ENCODE measurements at regions not wholly inside any gene's neighbourhood (a gene's known extent, or its start where the extent isn't known, plus 50 kb on each side); places are given as distances from the start of the nearest gene placed in this dataset.

DNA sequence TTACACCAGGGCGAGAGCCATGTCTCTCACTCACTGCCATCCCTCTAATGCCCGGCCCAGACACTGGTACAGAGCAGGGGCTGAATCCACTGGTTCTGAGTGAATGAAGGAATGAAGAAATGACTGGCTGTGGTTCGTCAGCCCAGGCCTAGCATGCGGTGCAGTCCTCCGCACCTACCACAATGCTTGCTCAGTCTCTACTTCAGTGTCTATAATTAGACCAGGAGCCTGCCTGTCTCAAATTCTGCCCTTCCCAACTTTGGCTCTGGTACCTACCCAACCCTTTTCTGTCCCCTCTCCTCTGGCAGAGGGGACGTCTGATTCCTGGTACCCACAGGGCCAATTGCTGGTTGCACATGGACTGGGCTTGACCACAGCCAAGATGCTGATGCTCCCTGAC is 118.2 kb upstream of the GRIK3 start:
- Histone ChIP-seq H3K9me3 (ENCODE audit: control insufficient read depth, insufficient read depth, low read depth, low read length) (no peaks in the 10 kb centered on the region), H3K27me3 (ENCODE audit: control insufficient read depth, insufficient read depth, low read length) (0 out of 2 replicates have a peak, but pooled peaks cover 2% of the 10 kb centered on the region), H3K4me1 (ENCODE audit: control insufficient read depth, insufficient read depth, low read length) (no peaks in the 10 kb centered on the region), H3K4me3 (ENCODE audit: low read depth in 2 of 2, low read length in 2 of 2) (no peak overlapping the region), H3K36me3 (ENCODE audit: control insufficient read depth, insufficient read depth, low read length) (no peaks in the 10 kb centered on the region), H3K27ac (ENCODE audit: low read length) (no peak overlapping the region)
- POLR2A ChIA-PET = no interaction called here
- in situ Hi-C loops (cut with HindIII; ENCODE audit: low pct_unique_long_range_greater_than_20kb, low sequenced_read_pairs) = no loop called here
- no peak for DNase-seq (ENCODE audit: low read depth, low spot score)
- intact Hi-C loops (cut with micrococcal nuclease; ENCODE audit: unreplicated experiment) = no loop called here
- ATAC-seq = no peak
- CTCF ChIA-PET = no interaction called here
- TF ChIP-seq SIN3A (IDR thresholded peaks at IDR 0.05; ENCODE audit: borderline replicate concordance, insufficient read depth, low read depth, low read length) = no peak
- TF ChIP-seq, protein P1, sequence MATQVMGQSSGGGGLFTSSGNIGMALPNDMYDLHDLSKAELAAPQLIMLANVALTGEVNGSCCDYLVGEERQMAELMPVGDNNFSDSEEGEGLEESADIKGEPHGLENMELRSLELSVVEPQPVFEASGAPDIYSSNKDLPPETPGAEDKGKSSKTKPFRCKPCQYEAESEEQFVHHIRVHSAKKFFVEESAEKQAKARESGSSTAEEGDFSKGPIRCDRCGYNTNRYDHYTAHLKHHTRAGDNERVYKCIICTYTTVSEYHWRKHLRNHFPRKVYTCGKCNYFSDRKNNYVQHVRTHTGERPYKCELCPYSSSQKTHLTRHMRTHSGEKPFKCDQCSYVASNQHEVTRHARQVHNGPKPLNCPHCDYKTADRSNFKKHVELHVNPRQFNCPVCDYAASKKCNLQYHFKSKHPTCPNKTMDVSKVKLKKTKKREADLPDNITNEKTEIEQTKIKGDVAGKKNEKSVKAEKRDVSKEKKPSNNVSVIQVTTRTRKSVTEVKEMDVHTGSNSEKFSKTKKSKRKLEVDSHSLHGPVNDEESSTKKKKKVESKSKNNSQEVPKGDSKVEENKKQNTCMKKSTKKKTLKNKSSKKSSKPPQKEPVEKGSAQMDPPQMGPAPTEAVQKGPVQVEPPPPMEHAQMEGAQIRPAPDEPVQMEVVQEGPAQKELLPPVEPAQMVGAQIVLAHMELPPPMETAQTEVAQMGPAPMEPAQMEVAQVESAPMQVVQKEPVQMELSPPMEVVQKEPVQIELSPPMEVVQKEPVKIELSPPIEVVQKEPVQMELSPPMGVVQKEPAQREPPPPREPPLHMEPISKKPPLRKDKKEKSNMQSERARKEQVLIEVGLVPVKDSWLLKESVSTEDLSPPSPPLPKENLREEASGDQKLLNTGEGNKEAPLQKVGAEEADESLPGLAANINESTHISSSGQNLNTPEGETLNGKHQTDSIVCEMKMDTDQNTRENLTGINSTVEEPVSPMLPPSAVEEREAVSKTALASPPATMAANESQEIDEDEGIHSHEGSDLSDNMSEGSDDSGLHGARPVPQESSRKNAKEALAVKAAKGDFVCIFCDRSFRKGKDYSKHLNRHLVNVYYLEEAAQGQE (IDR thresholded peaks at IDR 0.05; ENCODE audit: insufficient read depth in 1 of 2, low read depth in 2 of 2, low read length in 1 of 2) = no peak
- no peak for TF ChIP-seq POLR2AphosphoS5 (IDR thresholded peaks at IDR 0.05; ENCODE audit: low read depth, low read length)
- TF ChIP-seq, protein P2, sequence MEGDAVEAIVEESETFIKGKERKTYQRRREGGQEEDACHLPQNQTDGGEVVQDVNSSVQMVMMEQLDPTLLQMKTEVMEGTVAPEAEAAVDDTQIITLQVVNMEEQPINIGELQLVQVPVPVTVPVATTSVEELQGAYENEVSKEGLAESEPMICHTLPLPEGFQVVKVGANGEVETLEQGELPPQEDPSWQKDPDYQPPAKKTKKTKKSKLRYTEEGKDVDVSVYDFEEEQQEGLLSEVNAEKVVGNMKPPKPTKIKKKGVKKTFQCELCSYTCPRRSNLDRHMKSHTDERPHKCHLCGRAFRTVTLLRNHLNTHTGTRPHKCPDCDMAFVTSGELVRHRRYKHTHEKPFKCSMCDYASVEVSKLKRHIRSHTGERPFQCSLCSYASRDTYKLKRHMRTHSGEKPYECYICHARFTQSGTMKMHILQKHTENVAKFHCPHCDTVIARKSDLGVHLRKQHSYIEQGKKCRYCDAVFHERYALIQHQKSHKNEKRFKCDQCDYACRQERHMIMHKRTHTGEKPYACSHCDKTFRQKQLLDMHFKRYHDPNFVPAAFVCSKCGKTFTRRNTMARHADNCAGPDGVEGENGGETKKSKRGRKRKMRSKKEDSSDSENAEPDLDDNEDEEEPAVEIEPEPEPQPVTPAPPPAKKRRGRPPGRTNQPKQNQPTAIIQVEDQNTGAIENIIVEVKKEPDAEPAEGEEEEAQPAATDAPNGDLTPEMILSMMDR (IDR thresholded peaks at IDR 0.05) = no peak
- no TSS peak for BruUV-seq (replicated peaks)

DNA sequence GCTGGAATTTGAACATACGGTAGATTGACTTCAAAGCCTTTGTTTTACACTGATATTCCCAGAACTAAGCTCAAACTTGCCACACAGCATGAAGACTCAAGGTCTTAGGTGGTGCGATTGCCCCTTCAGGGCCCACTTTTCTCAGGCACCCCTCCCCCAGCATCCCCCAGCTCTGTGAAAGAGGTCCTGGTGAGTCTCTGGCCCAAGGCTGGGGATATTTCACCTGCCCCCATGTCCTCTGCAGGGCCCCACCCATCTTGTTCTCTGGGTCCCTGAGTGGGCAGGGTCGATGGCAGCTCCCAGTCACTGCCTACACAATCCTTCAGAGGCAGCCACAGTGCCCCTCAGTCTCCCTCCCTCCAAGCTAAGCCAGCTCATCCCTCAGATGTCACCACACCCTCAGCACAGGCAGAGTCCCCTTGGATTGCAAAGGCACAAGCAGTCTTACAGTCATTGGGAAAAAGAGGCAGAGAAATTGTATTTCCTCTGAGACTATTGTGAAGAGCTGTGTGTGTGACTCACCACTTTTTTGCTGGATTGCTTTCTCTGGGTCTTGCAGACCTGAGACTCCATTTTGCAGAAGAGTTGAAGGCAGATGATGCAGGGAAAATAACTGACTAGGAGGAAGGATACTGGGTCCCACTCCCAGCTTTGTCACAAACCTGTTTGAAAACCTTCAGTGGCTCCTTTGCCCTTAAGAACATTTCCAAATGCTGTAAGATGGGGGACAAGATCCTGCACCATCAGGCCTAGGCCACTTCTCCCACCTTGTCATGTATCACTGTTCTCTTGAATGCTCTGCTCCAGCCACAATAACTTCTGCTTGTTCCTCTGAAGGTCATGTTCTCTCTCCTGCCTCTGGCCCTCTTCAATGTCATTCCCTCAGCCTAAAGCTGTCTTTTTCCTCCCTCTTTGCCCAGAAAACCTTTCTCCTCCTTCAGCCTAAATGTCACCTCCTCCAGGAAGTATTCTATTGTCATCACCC is 119.1 kb upstream of the GRIK3 start:
- Histone ChIP-seq H3K27me3 (ENCODE audit: control insufficient read depth, insufficient read depth, low read length) (0 out of 2 replicates have a peak, but pooled peaks cover 2% of the 10 kb centered on the region), H3K4me1 (ENCODE audit: control insufficient read depth, insufficient read depth, low read length) (no peaks in the 10 kb centered on the region), H3K27ac (ENCODE audit: low read length) (no peak overlapping the region), H3K36me3 (ENCODE audit: control insufficient read depth, insufficient read depth, low read length) (no peaks in the 10 kb centered on the region), H3K4me3 (ENCODE audit: low read depth in 2 of 2, low read length in 2 of 2) (no peak overlapping the region), H3K9me3 (ENCODE audit: control insufficient read depth, insufficient read depth, low read depth, low read length) (no peaks in the 10 kb centered on the region)
- ATAC-seq (no peak; the same call in 1 of the 2 replicates), DNase-seq (ENCODE audit: low read depth, low spot score) (no peak)
- TF ChIP-seq POLR2AphosphoS5 (IDR thresholded peaks at IDR 0.05; ENCODE audit: low read depth, low read length) (no peak), SIN3A (IDR thresholded peaks at IDR 0.05; ENCODE audit: borderline replicate concordance, insufficient read depth, low read depth, low read length) (no peak), TCF7L2 (IDR thresholded peaks at IDR 0.05; ENCODE audit: low read depth, low read length) (no peak)
- TF ChIP-seq, protein P2 (IDR thresholded peaks at IDR 0.05) = no peak
- TF ChIP-seq, protein P1 (IDR thresholded peaks at IDR 0.05; ENCODE audit: insufficient read depth in 1 of 2, low read depth in 2 of 2, low read length in 1 of 2) = no peak
- ChIA-PET POLR2A (no interaction called here), CTCF (no interaction called here)
- in situ Hi-C loops (cut with HindIII; ENCODE audit: low pct_unique_long_range_greater_than_20kb, low sequenced_read_pairs) (no loop called here), intact Hi-C loops (cut with micrococcal nuclease; ENCODE audit: unreplicated experiment) (no loop called here)
- no TSS peak for BruUV-seq (replicated peaks)
